ENCODE measurements at regions not wholly inside any gene's neighbourhood (a gene's known extent, or its start where the extent isn't known, plus 50 kb on each side); places are given as distances from the start of the nearest gene placed in this dataset.
"Not testable (repeated sequence)": the region's sequence is repeated elsewhere in the genome, so short reads cannot be mapped to it uniquely, and the experiment has no call there.

DNA sequence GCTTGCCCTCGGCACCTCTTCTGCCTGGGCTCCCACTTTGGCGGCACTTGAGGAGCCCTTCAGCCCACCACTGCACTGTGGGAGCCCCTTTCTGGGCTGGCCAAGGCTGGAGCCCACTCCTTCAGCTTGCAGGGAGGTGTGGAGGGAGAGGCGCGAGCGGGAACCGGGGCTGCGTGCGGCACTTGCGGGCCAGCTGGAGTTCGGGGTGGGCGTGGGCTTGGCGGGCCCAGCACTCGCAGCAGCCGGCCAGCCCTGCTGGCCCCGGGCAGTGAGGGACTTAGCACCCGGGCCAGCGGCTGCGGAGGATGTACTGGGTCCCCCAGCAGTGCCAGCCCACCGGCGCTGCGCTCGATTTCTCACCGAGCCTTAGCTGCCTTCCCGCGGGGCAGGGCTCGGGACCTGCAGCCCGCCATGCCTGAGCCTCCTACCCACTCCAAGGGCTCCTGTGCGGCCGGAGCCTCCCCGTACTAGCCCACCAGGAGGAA, 699.1 kb downstream of the C12orf50 start:
- TF ChIP-seq CTCF (tag by site-specific recombination; IDR thresholded peaks at IDR 0.05); ZNF629 (tag by site-specific recombination; IDR thresholded peaks at IDR 0.05); ZNF24 (tag by site-specific recombination; IDR thresholded peaks at IDR 0.05); ZNF274 (IDR thresholded peaks at IDR 0.05; ENCODE audit: low read length); ZNF274 (tag by site-specific recombination; IDR thresholded peaks at IDR 0.05; ENCODE audit: borderline replicate concordance); ZNF169 (tag by site-specific recombination; IDR thresholded peaks at IDR 0.05); ZNF132 (tag by site-specific recombination; IDR thresholded peaks at IDR 0.05; ENCODE audit: borderline replicate concordance); ZNF596 (tag by site-specific recombination; IDR thresholded peaks at IDR 0.05); ZNF561 (tag by site-specific recombination; IDR thresholded peaks at IDR 0.05; ENCODE audit: borderline replicate concordance); TCF7L2 (IDR thresholded peaks at IDR 0.05; ENCODE audit: borderline replicate concordance, low read depth, low read length): not testable (repeated sequence)
